ENCODE measurements at regions not wholly inside any gene's neighbourhood (a gene's known extent, or its start where the extent isn't known, plus 50 kb on each side); places are given as distances from the start of the nearest gene placed in this dataset.

- DNase-seq (ENCODE audit: low spot score): no peak
- no peak overlapping the region for H3K4me3 ChIP-seq
- TF ChIP-seq, protein P1, sequence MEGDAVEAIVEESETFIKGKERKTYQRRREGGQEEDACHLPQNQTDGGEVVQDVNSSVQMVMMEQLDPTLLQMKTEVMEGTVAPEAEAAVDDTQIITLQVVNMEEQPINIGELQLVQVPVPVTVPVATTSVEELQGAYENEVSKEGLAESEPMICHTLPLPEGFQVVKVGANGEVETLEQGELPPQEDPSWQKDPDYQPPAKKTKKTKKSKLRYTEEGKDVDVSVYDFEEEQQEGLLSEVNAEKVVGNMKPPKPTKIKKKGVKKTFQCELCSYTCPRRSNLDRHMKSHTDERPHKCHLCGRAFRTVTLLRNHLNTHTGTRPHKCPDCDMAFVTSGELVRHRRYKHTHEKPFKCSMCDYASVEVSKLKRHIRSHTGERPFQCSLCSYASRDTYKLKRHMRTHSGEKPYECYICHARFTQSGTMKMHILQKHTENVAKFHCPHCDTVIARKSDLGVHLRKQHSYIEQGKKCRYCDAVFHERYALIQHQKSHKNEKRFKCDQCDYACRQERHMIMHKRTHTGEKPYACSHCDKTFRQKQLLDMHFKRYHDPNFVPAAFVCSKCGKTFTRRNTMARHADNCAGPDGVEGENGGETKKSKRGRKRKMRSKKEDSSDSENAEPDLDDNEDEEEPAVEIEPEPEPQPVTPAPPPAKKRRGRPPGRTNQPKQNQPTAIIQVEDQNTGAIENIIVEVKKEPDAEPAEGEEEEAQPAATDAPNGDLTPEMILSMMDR (IDR thresholded peaks at IDR 0.05): no peak
- ATAC-seq (ENCODE audit: insufficient number of reproducible peaks, low FRiP score, low read depth): no peak
- H3K36me3 ChIP-seq: no peaks in the 10 kb centered on the region
- no peaks in the 10 kb centered on the region for H3K27me3 ChIP-seq (replicated peaks; ENCODE audit: insufficient read depth)
- no peaks in the 10 kb centered on the region for H3K9me3 ChIP-seq
- H3K27ac ChIP-seq: no peak overlapping the region
- no peaks in the 10 kb centered on the region for H3K4me1 ChIP-seq (ENCODE audit: control insufficient read depth in 1 of 2, low read depth in 2 of 2)
Observed at GRCh38 chr11:91394727-91395414, 829.7 kb upstream of the FAT3 start.

GRCh38 chr11:91394073-91394726, 830.4 kb upstream of the FAT3 start:
- DNase-seq (ENCODE audit: low spot score): no peak
- Histone ChIP-seq H3K27ac (no peak overlapping the region), H3K4me3 (no peak overlapping the region), H3K4me1 (ENCODE audit: control insufficient read depth in 1 of 2, low read depth in 2 of 2) (no peaks in the 10 kb centered on the region), H3K36me3 (no peaks in the 10 kb centered on the region), H3K9me3 (no peaks in the 10 kb centered on the region), H3K27me3 (replicated peaks; ENCODE audit: insufficient read depth) (no peaks in the 10 kb centered on the region)
- TF ChIP-seq, protein P1 (IDR thresholded peaks at IDR 0.05): no peak
- no peak for ATAC-seq (ENCODE audit: insufficient number of reproducible peaks, low FRiP score, low read depth)

GRCh38 chr11:91382946-91383345, 841.7 kb upstream of the FAT3 start:
- DNase-seq (ENCODE audit: low spot score) (no peak), ATAC-seq (ENCODE audit: insufficient number of reproducible peaks, low FRiP score, low read depth) (no peak)
- Histone ChIP-seq H3K27ac (no peak overlapping the region), H3K4me1 (ENCODE audit: control insufficient read depth in 1 of 2, low read depth in 2 of 2) (no peaks in the 10 kb centered on the region), H3K9me3 (no peaks in the 10 kb centered on the region), H3K27me3 (replicated peaks; ENCODE audit: insufficient read depth) (no peaks in the 10 kb centered on the region), H3K4me3 (no peak overlapping the region), H3K36me3 (no peaks in the 10 kb centered on the region)
- TF ChIP-seq, protein P1 (IDR thresholded peaks at IDR 0.05): no peak

DNA sequence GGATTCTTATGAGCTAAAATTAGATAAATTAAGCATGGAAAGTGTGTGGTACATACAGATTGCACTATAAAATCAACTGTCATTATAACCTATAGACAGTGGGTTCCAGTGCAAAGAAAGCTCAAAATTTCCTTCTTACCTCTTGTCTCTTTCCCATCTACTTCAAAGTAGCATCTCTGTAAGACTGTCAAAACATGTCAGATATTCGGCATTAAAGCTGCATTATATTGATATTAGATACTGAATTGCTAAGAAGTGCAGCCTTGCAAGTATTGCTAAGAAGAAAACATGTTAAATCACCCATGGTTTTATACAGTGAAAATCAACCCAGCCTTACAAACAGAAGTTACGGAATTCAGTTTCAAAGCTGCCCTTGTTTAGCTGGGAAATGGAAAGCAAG, 849.8 kb upstream of the FAT3 start:
- ATAC-seq (ENCODE audit: insufficient number of reproducible peaks, low FRiP score, low read depth) (no peak), DNase-seq (ENCODE audit: low spot score) (no peak)
- Histone ChIP-seq H3K9me3 (no peaks in the 10 kb centered on the region), H3K4me3 (no peak overlapping the region), H3K27me3 (replicated peaks; ENCODE audit: insufficient read depth) (no peaks in the 10 kb centered on the region), H3K27ac (no peak overlapping the region), H3K36me3 (no peaks in the 10 kb centered on the region), H3K4me1 (ENCODE audit: control insufficient read depth in 1 of 2, low read depth in 2 of 2) (no peaks in the 10 kb centered on the region)
- TF ChIP-seq, protein P1 (IDR thresholded peaks at IDR 0.05): no peak

- no peak overlapping the region for H3K4me3 ChIP-seq
- H3K36me3 ChIP-seq: no peaks in the 10 kb centered on the region
- ATAC-seq (ENCODE audit: insufficient number of reproducible peaks, low FRiP score, low read depth) (no peak), DNase-seq (ENCODE audit: low spot score) (no peak)
- H3K27me3 ChIP-seq (replicated peaks; ENCODE audit: insufficient read depth): no peaks in the 10 kb centered on the region
- H3K9me3 ChIP-seq: no peaks in the 10 kb centered on the region
- H3K27ac ChIP-seq: no peak overlapping the region
- TF ChIP-seq, protein P1 (IDR thresholded peaks at IDR 0.05): no peak
- H3K4me1 ChIP-seq (ENCODE audit: control insufficient read depth in 1 of 2, low read depth in 2 of 2): no peaks in the 10 kb centered on the region
Observed at GRCh38 chr11:91373497-91373896, 851.1 kb upstream of the FAT3 start.
